ENCODE measurements at regions not wholly inside any gene's neighbourhood (a gene's known extent, or its start where the extent isn't known, plus 50 kb on each side); places are given as distances from the start of the nearest gene placed in this dataset.

GRCh38 chr11:42054351-42054900, 595.0 kb upstream of the LRRC4C start:
- intact Hi-C loops (cut with micrococcal nuclease), result no loop called here
- Histone ChIP-seq H3K27me3 (ENCODE audit: control insufficient read depth in 2 of 2, insufficient read depth in 2 of 2, low read length in 2 of 2) (no peaks in the 10 kb centered on the region), H3K79me2 (ENCODE audit: insufficient read depth, low read length) (no peaks in the 10 kb centered on the region), H4K20me1 (ENCODE audit: insufficient read depth, low read length) (no peaks in the 10 kb centered on the region), H3K4me2 (replicated peaks; ENCODE audit: extremely low read depth, low read length, poor library complexity, severe bottlenecking) (no peak overlapping the region), H3K9ac (ENCODE audit: insufficient read depth, low read length, poor library complexity, severe bottlenecking) (no peak overlapping the region), H3K4me3 (replicated peaks in 1 of 3; ENCODE audit: low read depth in 2 of 3, low read length in 3 of 3) (no peak overlapping the region), H2AFZ (ENCODE audit: insufficient read depth, low read depth, low read length, poor library complexity, severe bottlenecking) (no peak overlapping the region), H3K4me1 (ENCODE audit: control insufficient read depth in 1 of 2, insufficient read depth in 2 of 2, low read length in 2 of 2) (no peaks in the 10 kb centered on the region), H3K9me3 (replicated peaks in 1 of 2; ENCODE audit: control insufficient read depth in 1 of 2, insufficient read depth in 1 of 2, low read length in 2 of 2) (no peaks in the 10 kb centered on the region), H3K36me3 (replicated peaks in 1 of 2; ENCODE audit: control insufficient read depth in 1 of 2, insufficient read depth in 2 of 2, low read length in 2 of 2) (no peaks in the 10 kb centered on the region), H3K27ac (ENCODE audit: low read depth in 1 of 2, low read length in 2 of 2) (no peak overlapping the region)
- WGBS (ENCODE audit: insufficient coverage), result no CpG with 5 or more reads among the region's 3 CpGs
- Mint-ChIP-seq H3K4me1 (no peaks in the 10 kb centered on the region), H3K27me3 (ENCODE audit: low read depth in 3 of 3) (peaks cover 0 to 1% (median 0%) of the 10 kb centered on the region in 3 donors), H3K9me3 (peaks cover 0 to 4% (median 2%) of the 10 kb centered on the region in 7 donors), H3K27ac (no peak overlapping the region), H3K4me3 (no peak overlapping the region), H3K36me3 (no peaks in the 10 kb centered on the region)
- TF ChIP-seq CTCF (IDR thresholded peaks at IDR 0.05), result no peak
- no peak for DNase-seq

GRCh38 chr11:42055606-42056005, 596.2 kb upstream of the LRRC4C start:
- no CpG with 5 or more reads among the region's 1 CpG for WGBS (ENCODE audit: insufficient coverage)
- no peak overlapping the region for H3K4me3 ChIP-seq (replicated peaks in 1 of 3; ENCODE audit: low read depth in 2 of 3, low read length in 3 of 3)
- peaks cover 0 to 4% (median 2%) of the 10 kb centered on the region in 7 donors for H3K9me3 Mint-ChIP-seq
- no peak overlapping the region for H2AFZ ChIP-seq (ENCODE audit: insufficient read depth, low read depth, low read length, poor library complexity, severe bottlenecking)
- no peaks in the 10 kb centered on the region for H3K27me3 ChIP-seq (ENCODE audit: control insufficient read depth in 2 of 2, insufficient read depth in 2 of 2, low read length in 2 of 2)
- no peak overlapping the region for H3K27ac Mint-ChIP-seq
- no peaks in the 10 kb centered on the region for H3K4me1 ChIP-seq (ENCODE audit: control insufficient read depth in 1 of 2, insufficient read depth in 2 of 2, low read length in 2 of 2)
- H3K27ac ChIP-seq (ENCODE audit: low read depth in 1 of 2, low read length in 2 of 2), result no peak overlapping the region
- intact Hi-C loops (cut with micrococcal nuclease), result no loop called here
- no peak overlapping the region for H3K9ac ChIP-seq (ENCODE audit: insufficient read depth, low read length, poor library complexity, severe bottlenecking)
- no peaks in the 10 kb centered on the region for H4K20me1 ChIP-seq (ENCODE audit: insufficient read depth, low read length)
- no peaks in the 10 kb centered on the region for H3K36me3 Mint-ChIP-seq
- H3K9me3 ChIP-seq (replicated peaks in 1 of 2; ENCODE audit: control insufficient read depth in 1 of 2, insufficient read depth in 1 of 2, low read length in 2 of 2), result no peaks in the 10 kb centered on the region
- H3K79me2 ChIP-seq (ENCODE audit: insufficient read depth, low read length), result no peaks in the 10 kb centered on the region
- no peak overlapping the region for H3K4me3 Mint-ChIP-seq
- TF ChIP-seq CTCF (IDR thresholded peaks at IDR 0.05), result no peak
- H3K36me3 ChIP-seq (replicated peaks in 1 of 2; ENCODE audit: control insufficient read depth in 1 of 2, insufficient read depth in 2 of 2, low read length in 2 of 2), result no peaks in the 10 kb centered on the region
- no peak overlapping the region for H3K4me2 ChIP-seq (replicated peaks; ENCODE audit: extremely low read depth, low read length, poor library complexity, severe bottlenecking)
- no peak for DNase-seq
- H3K27me3 Mint-ChIP-seq (ENCODE audit: low read depth in 3 of 3), result peaks cover 0 to 1% (median 0%) of the 10 kb centered on the region in 3 donors
- no peaks in the 10 kb centered on the region for H3K4me1 Mint-ChIP-seq
